HL-60 (cell line): ENCODE measurements at regions not wholly inside any gene's neighbourhood (a gene's known extent, or its start where the extent isn't known, plus 50 kb on each side); places are given as distances from the start of the nearest gene placed in this dataset.

Source experiments
- DNase-seq, 2 experiments: peaks; one replicate each; pipeline ENCODE4 v3.0.0-alpha.2; 2010 to 2020; ENCODE audit warnings: low read depth in 1 of 2, low spot score in 1 of 2
- H3K27ac ChIP-seq: fragments of 250-450 bp; sonication (Bioruptor Pico); replicated peaks from 2 replicates; pipeline ENCODE4 v1.5.1; 2020; ENCODE audit warnings: mild to moderate bottlenecking, moderate library complexity
- H3K27me3 ChIP-seq: fragments of 250-450 bp; sonication (Bioruptor Pico); 2 replicates; pipeline ENCODE4 v1.5.1; 2021; ENCODE audit warnings: mild to moderate bottlenecking, moderate library complexity; ENCODE audit not compliant: insufficient read depth, poor library complexity, severe bottlenecking
- H3K4me3 ChIP-seq: replicated peaks from 2 replicates; pipeline ENCODE4 v1.5.1; 2011; ENCODE audit warnings: mild to moderate bottlenecking, control low read depth, low read length; ENCODE audit not compliant: insufficient read depth
- GABPA ChIP-seq: IDR thresholded peaks from 2 replicates; pipeline ENCODE4 v1.6.1; 2012; ENCODE audit warnings: low read depth
- POLR2AphosphoS5 ChIP-seq: IDR thresholded peaks from 2 replicates; pipeline ENCODE4 v1.6.1; 2012; ENCODE audit warnings: low read depth
- SPI1 ChIP-seq: IDR thresholded peaks from 2 replicates; pipeline ENCODE4 v1.6.1; 2012; ENCODE audit warnings: low read depth, mild to moderate bottlenecking, borderline replicate concordance
- TF ChIP-seq, protein P1 (sequence below): IDR thresholded peaks from 2 replicates; pipeline ENCODE4 v1.6.1; 2012; ENCODE audit warnings: low read depth; ENCODE audit not compliant: insufficient replicate concordance
- TF ChIP-seq, protein P2 (sequence below): IDR thresholded peaks from one replicate; pipeline ENCODE4 v1.5.1; 2011; ENCODE audit warnings: low read length, control low read depth, inconsistent platforms; ENCODE audit not compliant: insufficient read depth

DNA sequence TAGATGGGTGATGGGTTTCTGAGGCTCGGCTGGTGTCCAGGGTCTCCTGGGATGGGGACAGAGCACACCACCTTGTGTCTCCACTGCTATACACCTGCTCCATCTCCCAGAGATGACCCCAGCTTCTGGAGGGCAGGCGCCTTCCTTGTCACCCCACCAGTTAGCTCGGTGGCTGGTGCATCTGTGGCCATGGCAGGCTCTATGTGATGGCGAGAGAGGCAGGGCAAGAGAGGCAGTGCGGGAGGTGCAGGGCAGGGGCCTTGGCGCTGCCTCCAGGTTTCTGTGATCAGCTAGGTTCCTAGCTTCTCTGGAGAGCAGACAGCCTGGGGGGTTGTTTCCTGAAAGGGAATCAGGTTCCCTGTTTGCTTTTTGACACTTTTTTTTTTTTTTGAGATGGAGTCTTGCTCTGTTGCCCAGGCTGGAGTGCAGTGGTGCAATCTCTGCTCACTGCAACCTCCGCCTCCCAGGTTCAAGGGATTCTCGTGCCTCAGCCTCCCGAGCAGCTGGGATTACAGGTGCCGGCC is 69.0 kb upstream of the ZNF536 start:
- no peak overlapping the region for H3K27ac ChIP-seq
- TF ChIP-seq, protein P1, sequence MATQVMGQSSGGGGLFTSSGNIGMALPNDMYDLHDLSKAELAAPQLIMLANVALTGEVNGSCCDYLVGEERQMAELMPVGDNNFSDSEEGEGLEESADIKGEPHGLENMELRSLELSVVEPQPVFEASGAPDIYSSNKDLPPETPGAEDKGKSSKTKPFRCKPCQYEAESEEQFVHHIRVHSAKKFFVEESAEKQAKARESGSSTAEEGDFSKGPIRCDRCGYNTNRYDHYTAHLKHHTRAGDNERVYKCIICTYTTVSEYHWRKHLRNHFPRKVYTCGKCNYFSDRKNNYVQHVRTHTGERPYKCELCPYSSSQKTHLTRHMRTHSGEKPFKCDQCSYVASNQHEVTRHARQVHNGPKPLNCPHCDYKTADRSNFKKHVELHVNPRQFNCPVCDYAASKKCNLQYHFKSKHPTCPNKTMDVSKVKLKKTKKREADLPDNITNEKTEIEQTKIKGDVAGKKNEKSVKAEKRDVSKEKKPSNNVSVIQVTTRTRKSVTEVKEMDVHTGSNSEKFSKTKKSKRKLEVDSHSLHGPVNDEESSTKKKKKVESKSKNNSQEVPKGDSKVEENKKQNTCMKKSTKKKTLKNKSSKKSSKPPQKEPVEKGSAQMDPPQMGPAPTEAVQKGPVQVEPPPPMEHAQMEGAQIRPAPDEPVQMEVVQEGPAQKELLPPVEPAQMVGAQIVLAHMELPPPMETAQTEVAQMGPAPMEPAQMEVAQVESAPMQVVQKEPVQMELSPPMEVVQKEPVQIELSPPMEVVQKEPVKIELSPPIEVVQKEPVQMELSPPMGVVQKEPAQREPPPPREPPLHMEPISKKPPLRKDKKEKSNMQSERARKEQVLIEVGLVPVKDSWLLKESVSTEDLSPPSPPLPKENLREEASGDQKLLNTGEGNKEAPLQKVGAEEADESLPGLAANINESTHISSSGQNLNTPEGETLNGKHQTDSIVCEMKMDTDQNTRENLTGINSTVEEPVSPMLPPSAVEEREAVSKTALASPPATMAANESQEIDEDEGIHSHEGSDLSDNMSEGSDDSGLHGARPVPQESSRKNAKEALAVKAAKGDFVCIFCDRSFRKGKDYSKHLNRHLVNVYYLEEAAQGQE, result no peak
- TF ChIP-seq GABPA (no peak), SPI1 (no peak), POLR2AphosphoS5 (no peak)
- TF ChIP-seq, protein P2, sequence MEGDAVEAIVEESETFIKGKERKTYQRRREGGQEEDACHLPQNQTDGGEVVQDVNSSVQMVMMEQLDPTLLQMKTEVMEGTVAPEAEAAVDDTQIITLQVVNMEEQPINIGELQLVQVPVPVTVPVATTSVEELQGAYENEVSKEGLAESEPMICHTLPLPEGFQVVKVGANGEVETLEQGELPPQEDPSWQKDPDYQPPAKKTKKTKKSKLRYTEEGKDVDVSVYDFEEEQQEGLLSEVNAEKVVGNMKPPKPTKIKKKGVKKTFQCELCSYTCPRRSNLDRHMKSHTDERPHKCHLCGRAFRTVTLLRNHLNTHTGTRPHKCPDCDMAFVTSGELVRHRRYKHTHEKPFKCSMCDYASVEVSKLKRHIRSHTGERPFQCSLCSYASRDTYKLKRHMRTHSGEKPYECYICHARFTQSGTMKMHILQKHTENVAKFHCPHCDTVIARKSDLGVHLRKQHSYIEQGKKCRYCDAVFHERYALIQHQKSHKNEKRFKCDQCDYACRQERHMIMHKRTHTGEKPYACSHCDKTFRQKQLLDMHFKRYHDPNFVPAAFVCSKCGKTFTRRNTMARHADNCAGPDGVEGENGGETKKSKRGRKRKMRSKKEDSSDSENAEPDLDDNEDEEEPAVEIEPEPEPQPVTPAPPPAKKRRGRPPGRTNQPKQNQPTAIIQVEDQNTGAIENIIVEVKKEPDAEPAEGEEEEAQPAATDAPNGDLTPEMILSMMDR, result no peak
- H3K4me3 ChIP-seq, result no peak overlapping the region
- H3K27me3 ChIP-seq, result no peaks in the 10 kb centered on the region
- DNase-seq, result no peak

DNA sequence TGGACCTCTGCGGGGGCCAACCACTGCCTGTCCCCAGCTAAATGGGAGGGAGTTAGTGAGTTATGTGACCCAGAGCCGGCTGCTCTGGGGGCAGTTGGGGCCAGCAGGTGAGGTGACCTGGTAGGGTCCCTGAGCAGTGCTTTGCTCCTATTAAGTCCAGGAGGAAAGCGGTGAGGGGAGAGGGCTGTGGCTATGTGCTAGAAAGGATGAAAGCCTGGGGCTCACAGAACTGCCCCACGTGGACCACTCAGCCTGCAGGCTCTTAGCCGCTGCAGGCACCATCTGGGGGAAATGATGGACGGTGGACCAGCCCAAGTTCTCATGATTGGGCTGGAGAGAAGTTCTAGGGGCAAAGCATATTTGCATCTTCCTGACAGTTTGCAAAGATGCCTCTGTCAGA is 67.6 kb upstream of the ZNF536 start:
- Histone ChIP-seq H3K4me3 (no peak overlapping the region), H3K27me3 (no peaks in the 10 kb centered on the region), H3K27ac (no peak overlapping the region)
- no peak for DNase-seq
- TF ChIP-seq, protein P1, result no peak
- TF ChIP-seq POLR2AphosphoS5 (no peak), SPI1 (no peak), GABPA (no peak)
- TF ChIP-seq, protein P2, result no peak

DNA sequence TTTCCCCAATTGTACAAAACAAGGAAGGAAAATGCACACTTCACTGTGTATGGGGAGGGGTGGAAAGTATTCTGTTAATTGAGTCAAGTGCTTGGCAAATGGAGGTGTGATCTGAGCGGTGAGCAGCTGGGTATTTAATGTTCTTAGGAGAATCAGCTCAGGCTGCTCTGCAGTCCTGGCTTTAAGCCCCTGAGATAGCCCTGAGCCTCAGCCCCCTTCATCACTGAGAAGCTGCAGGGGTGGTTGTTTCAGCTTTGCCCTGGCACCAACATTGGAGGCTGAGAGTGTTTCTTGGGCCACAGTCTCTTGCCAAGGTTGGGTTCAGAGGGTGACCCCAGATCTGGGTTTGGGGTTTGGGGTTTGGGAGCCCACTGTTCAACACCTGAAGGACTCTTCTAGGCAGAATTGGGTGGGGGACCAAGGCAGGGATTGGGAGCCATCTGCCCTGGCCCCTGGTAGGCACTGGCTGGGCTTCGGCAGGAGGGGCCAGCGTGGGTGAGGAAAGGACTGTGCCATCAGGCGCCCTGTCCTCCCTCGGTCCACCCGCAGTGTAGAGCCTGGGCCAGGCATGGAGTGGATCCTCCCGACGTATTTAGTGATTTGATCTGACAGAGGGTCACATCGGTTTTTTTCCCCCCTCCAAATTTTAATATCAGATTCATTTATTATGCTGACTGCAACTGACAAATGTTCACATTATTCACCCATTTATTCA is 66.7 kb upstream of the ZNF536 start:
- Histone ChIP-seq H3K27me3 (no peaks in the 10 kb centered on the region), H3K4me3 (no peak overlapping the region), H3K27ac (no peak overlapping the region)
- TF ChIP-seq SPI1, result no peak
- DNase-seq, result no peak

DNA sequence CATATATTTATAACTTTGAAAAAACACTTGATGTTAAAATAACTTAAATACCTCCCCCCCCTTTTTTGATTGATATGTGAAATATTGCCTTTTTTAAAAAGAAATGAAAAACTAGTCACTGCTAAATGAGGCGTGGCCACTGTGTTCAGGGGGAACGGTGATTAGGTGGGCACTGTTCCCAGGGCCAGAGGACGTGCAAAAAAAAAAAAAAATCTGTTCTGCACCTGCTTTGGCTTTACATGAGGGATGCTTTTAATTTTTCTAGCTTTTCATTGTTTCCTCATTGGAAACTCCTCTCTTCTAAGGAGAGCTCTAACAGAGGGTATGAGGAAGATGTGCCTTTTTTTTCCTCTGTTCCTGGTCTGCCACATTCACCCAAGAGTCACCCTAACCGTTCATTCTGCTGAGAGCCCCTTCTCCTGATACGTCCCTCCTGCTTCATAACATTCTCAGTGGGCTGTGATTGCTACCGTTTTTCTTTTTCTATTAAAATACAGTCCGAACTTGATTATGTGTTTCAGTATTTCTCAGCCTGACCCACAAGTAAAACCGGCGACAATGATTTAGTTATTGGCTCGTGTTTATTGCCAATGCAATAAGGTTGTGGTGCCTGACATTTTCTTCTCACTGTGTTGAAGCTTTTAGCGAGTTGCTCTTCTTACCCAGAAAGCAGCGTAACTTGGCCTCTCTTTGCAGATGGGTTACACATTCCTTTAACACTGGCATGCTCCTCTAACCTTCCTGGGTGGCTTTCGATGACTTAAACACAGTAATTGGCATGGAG is 64.8 kb upstream of the ZNF536 start:
- H3K27me3 ChIP-seq, result no peaks in the 10 kb centered on the region
- H3K4me3 ChIP-seq, result no peak overlapping the region
- no peak overlapping the region for H3K27ac ChIP-seq
- TF ChIP-seq, protein P1, result no peak
- TF ChIP-seq SPI1, result no peak
- TF ChIP-seq GABPA, result no peak
- TF ChIP-seq, protein P2, result no peak
- TF ChIP-seq POLR2AphosphoS5, result no peak
- DNase-seq, result no peak
